T47D (cell line): ENCODE measurements at regions not wholly inside any gene's neighbourhood (a gene's known extent, or its start where the extent isn't known, plus 50 kb on each side); places are given as distances from the start of the nearest gene placed in this dataset.

Experiments used
- DNase-seq, 2 experiments: peaks; one replicate each; pipeline versions ENCODE4 v3.0.0 to v3.0.0-alpha.2; 2011 to 2012; ENCODE audit warnings: low read depth in 1 of 2, low spot score in 1 of 2
- JUND ChIP-seq: IDR thresholded peaks from 2 replicates; pipeline ENCODE4 v1.6.1; 2012; ENCODE audit warnings: low read depth
- in situ Hi-C: cut with HindIII; loops from 2 replicates; pipeline ENCODE4 v1.10.0; 2016; ENCODE audit warnings: low sequenced_read_pairs, low pct_unique_long_range_greater_than_20kb

DNA sequence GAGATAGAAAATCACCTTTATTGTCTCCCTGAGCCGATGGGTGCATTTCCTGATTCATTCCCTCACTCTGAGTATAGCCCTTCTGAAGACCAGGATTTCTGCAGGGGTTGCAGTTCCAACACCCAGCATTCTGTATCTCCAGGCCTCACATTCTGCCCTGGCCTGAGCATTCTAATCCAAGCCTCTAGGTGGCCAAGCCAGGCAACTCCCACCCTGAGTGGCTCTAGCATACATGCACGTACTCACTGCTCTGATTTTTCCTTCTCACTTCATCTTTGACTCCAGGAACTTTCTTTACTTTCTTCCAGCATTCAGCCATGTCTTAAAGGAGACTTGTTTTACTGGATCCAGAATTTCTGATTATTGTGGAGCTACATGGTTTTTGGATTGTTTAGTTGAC is 100.7 kb upstream of the STK39 start:
- DNase-seq: peak; percentile 2 to 47
- TF ChIP-seq JUND: no peak

DNA sequence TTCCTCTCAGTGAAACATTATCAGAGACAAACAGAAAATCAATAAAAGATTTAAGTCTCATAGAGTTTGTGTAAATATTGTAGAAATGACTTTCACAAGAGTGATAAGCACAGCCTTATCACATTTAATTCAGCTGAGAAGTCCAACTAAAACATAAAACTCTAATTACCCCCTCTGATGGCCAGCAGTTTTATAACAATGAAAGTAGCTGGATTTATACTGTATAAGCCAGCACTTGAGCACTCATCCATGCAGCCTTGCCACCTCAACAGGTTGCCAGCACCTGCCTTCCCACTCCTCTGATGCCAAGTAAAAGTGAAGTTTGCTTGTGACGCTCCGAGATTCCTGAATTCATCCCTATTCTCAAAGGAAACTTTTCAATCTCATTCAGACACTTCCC is 103.0 kb upstream of the STK39 start:
- TF ChIP-seq JUND: no peak
- no peak for DNase-seq
- in situ Hi-C loops: no loop called here

More for the DNA sequence above, 100.7 kb upstream of the STK39 start:
- in situ Hi-C loops: no loop called here

DNA sequence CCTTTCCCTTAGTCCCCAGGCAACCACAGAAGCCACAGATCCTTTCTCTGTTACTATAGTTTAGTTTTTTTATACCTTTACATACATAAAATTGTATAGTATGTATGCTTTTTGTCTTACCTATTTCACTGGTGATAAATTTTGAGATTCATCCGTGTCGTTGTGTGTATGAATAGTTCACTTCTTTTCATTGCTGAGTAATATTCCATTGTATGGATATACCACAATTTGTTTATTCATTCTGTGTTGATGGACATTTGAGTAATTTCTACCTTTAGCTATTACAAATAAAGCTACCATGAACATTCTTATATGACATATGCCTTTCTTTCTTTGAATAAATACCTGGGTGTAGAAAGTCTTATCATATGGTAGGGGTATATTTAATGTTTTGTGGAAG is 102.8 kb upstream of the CERS6 start:
- DNase-seq: no peak
- in situ Hi-C loops: no loop called here
- no peak for TF ChIP-seq JUND

DNA sequence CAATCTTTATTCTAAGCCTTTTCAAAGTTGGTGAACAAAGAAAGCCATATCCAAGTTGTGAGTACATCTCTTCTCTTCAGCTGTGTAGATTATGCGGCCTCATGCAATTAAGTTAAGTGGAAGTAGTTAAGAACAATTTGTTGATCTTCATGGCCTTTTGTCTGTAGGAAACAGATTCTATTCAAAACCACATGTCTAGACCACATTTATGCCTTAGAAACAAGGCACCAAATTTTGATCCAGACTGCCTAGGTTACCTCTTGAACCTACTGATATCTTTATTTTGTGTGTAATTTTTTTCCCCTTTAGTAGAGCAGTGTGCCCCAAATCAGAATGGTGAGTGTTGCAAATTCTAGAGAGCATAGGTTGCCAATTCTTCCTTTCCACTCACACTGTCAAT is 101.6 kb upstream of the CERS6 start:
- DNase-seq: no peak
- in situ Hi-C loops: no loop called here
- no peak for TF ChIP-seq JUND

DNA sequence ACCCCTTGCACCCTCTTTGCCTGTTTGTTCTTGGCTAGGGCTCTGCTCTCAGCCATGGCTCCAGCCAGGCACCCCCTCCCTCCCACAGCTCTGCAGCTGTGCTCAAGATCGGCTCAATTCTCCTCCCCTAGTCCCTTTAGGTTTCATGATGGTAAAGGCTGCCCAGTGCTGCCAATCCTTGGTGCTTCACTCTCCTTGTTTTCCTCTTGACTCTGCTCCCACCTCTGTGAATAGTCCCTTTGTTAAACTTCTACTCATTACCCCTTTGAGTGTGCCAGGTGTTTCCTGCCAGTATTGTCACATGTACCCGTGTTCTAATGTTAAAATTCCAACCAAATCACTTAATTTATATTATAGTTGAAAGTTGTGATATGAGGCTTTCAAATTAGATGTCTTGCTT is 101.0 kb upstream of the CERS6 start:
- no peak for DNase-seq
- no peak for TF ChIP-seq JUND
- in situ Hi-C loops: no loop called here

DNA sequence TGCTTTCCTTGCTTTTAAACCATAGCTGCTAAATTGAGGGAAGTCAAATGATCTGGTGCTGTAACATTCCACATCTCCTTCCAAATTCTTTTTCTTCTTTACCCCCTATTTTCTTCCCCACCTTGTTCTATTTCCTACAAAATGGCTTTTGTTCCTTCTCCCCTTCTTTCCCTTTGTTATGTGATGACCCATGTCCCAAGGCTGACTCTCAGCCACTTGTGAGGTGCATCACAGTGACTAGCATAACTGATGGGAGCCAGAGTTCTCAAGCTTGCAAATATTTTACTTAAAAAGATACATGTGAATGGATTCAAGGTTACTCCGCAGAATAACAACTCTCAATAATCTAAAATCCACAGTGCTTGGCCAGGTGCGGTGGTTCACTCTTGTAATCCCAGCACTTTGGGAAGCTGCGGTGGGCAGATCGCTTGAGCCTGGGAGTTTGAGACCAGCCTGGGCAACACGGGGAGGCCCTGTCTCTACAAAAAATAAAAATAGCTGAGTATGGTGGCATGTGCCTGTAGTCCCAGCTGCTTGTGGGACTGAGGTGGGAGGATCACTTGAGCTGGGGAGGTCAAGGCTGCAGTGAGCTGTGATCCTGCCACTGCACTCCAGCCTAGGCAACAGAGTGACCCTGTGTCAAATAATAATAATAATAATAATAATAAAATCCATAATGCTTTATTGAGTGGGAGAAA is 100.1 kb upstream of the CERS6 start:
- in situ Hi-C loops: no loop called here
- DNase-seq: no peak
- no peak for TF ChIP-seq JUND

DNA sequence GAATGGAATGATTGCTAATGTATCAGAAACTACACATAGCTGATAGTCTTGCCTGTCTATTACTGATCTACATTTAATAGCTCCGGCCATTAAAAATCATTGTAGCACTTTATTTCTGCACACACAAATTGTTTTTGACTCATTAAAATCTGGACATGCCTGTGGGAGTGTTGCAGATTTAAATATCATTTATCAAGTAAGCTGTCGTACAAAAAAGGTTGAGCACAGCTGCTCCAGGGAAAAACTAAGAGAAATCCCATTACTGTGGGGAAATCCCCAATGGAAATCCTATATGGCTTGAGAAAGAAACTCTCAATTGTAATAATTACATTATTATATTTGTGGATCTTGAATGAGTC is 99.6 kb upstream of the CERS6 start:
- no peak for DNase-seq
- TF ChIP-seq JUND: no peak
- in situ Hi-C loops: no loop called here

DNA sequence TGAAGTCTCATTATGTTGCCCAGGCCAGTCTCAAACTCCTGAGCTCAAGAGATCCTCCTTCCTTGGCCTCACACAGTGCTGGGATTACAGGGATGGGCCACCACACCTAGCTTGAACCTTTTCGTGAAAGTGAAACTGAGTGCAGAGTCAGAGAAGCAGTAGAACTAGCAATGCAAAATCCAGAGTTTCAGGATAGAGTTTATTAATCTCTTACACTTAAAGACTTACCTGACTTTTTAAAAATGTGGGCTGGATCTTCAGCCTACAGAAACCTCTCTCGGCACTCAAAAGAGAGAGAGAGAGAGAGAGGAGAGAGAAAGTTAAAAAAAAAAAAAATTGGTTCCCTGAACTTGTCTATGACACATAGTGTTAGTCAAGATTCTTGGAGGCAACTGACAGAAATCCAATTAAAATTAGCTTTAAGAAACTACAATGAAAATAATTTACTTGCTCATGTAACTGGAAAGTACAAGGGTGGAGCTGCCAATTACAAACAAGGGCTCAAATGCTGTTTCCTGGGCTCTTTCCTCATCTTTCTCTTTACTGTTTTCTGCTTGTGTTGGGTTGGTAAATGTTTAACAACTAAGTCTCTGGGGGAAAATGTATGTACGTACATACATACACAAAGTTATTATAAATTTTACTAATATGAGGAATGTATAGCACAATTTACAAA is 98.1 kb upstream of the CERS6 start:
- no peak for DNase-seq
- TF ChIP-seq JUND: no peak
- in situ Hi-C loops: no loop called here

DNA sequence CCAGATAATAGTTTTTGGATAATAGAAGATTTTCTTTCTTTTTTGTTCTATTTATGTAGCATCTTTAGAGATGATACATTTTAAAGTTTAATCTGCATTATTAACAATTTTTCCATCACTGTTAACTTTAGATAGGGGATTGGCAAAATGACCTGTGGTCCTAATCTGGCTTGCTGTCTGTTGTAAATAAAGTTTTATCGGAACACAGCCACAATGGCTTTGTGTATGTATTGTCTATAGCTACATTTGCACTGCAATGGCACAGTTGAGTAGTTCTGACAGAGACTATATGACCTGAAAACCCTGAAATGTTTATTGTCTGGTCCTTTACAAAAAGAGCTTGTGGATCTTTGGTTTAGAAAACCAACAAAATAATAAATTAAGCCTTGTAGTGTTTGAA is 97.0 kb upstream of the CERS6 start:
- TF ChIP-seq JUND: no peak
- in situ Hi-C loops: no loop called here
- no peak for DNase-seq

DNA sequence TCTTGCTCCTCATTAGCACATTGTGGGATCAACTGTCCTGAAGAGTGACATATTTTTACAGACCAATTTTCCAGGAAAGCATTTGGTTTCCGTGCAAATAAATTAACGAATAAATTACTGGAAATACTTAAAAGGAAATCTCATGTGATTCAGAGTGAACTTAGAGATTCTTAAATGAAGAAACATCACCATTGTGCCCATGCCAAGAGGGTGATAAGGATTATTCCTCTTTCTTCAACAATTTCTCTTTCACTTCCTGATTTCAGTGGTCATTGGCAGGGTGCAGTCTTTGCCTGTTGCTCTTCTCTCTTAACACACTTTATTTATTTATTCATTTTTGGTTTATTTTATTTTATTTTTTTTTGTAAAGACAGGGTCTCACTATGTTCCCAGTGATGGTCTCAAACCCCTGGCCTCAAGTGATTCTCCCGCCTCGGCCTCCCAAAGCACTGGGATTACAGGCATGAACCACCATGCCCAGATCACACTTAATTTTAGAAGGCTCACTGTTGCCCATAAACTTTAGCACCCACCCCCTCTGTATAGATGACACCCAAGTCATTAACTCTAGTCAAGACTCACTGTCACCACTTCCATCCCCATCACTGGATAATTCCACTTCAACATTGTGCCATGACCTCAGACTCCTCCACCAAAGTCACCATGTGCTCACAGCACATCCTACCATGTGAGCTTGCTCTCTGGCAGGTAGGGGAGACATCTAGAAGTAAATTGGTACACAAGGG is 92.6 kb upstream of the CERS6 start:
- no peak for DNase-seq
- no peak for TF ChIP-seq JUND
- in situ Hi-C loops: no loop called here

DNA sequence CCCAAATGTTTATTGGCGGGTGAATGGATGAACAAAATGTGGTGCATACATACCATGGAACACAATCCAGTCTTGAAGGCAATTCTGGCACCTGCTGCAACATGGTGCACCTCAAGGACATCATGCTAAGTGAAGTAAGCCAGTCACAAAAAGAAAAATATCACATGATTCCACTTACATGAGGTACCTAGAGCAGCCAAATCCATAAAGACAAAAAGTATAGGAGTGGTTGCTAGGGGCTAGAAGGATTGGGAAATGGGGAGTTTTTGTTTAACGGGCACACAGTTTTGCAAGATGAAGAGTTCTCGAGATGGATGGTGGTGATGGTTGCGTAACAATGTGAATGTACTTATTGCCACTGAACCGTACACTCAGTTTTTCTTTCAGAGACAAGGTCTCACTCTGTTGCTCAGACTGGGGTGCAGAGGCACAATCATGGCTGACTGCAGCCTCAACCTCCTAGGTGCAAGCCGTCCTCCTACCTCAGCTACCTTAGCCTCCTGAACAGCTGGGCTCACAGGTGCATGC is 90.9 kb upstream of the CERS6 start:
- DNase-seq: no peak
- in situ Hi-C loops: no loop called here
- no peak for TF ChIP-seq JUND

DNA sequence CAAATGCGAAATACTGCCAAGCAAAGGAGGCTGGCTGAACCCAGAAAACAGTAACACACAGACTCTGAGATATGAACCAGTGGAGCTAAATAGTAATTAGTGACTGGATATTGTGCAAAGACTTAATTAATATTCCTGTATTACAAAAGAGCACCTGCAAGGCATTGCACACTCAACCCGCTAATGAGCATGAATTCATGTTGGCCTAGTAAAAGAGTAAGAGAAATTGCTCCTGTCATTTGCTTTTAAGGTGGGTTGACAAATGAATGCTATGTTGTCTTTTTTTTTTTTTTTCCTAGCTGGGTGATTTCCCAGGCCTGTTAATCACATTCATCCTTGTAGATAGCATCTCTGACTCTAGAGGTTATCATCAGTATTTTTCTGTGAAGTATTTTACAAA is 87.0 kb upstream of the CERS6 start:
- no peak for TF ChIP-seq JUND
- in situ Hi-C loops: no loop called here
- no peak for DNase-seq
